CD4-positive, CD25-positive, alpha-beta regulatory T cell (primary cell): ENCODE measurements at regions not wholly inside any gene's neighbourhood (a gene's known extent, or its start where the extent isn't known, plus 50 kb on each side); places are given as distances from the start of the nearest gene placed in this dataset.
"Not testable (repeated sequence)": the region's sequence is repeated elsewhere in the genome, so short reads cannot be mapped to it uniquely, and the experiment has no call there.

Source experiments
- ATAC-seq, 2 donors: fragments of 150-1000 bp; cut with Tn5 transposase; one replicate each; pipeline ENCODE4 v1.10.0; 2021; ENCODE audit warnings: low read depth in 2 of 2, moderate number of reproducible peaks in 2 of 2, moderate library complexity in 1 of 2
- DNase-seq, 3 donors: peaks; one replicate each; pipeline versions ENCODE4 v3.0.0 to v3.0.0-alpha.2; 2012 to 2022; ENCODE audit warnings: mixed read lengths in 1 of 3
- H3K27ac ChIP-seq: one replicate; pipeline ENCODE4 v1.7.0; 2013; ENCODE audit warnings: mild to moderate bottlenecking, low read length; ENCODE audit not compliant: insufficient read depth, poor library complexity, severe bottlenecking
- H3K27me3 ChIP-seq: one replicate; pipeline ENCODE4 v1.7.0; 2013; ENCODE audit warnings: low read length; ENCODE audit not compliant: control insufficient read depth, insufficient read depth
- H3K36me3 ChIP-seq: one replicate; pipeline ENCODE4 v1.7.0; 2013; ENCODE audit warnings: mild to moderate bottlenecking, low read length, moderate library complexity; ENCODE audit not compliant: control insufficient read depth, insufficient read depth
- H3K4me1 ChIP-seq: 2 replicates; pipeline ENCODE4 v1.7.0; 2013; ENCODE audit warnings: mild to moderate bottlenecking, low read length; ENCODE audit not compliant: insufficient read depth, control insufficient read depth, poor library complexity, severe bottlenecking
- H3K4me3 ChIP-seq: one replicate; pipeline ENCODE4 v1.7.0; 2013; ENCODE audit warnings: low read depth, mild to moderate bottlenecking, low read length, moderate library complexity
- H3K9me3 ChIP-seq, 2 experiments: 1 replicate in 1 of 2; 2 replicates in 1 of 2; pipeline ENCODE4 v1.7.0; 2013; ENCODE audit warnings: low read length in 2 of 2, mild to moderate bottlenecking in 1 of 2, moderate library complexity in 1 of 2; ENCODE audit not compliant: control insufficient read depth in 2 of 2
- H3K27ac Mint-ChIP-seq, 3 donors: one replicate each; pipeline ENCODE4 v1.8.0; 2020 to 2022; ENCODE audit warnings: mild to moderate bottlenecking in 3 of 3, mixed read lengths in 3 of 3, moderate library complexity in 2 of 3
- H3K27me3 Mint-ChIP-seq: one replicate; pipeline ENCODE4 v1.8.0; 2022; ENCODE audit warnings: mild to moderate bottlenecking, mixed read lengths
- H3K36me3 Mint-ChIP-seq: one replicate; pipeline ENCODE4 v1.8.0; 2020; ENCODE audit warnings: mixed read lengths
- H3K4me1 Mint-ChIP-seq, 4 donors: one replicate each; pipeline ENCODE4 v1.8.0; 2020 to 2022; ENCODE audit warnings: mixed read lengths in 4 of 4, mild to moderate bottlenecking in 1 of 4
- H3K4me3 Mint-ChIP-seq, 4 donors: one replicate each; pipeline ENCODE4 v1.8.0; 2020 to 2022; ENCODE audit warnings: mild to moderate bottlenecking in 4 of 4, mixed read lengths in 4 of 4, moderate library complexity in 3 of 4
- H3K9me3 Mint-ChIP-seq, 7 donors: one replicate each; pipeline ENCODE4 v1.8.0; 2020 to 2022; ENCODE audit warnings: mixed read lengths in 7 of 7, mild to moderate bottlenecking in 3 of 7, moderate library complexity in 2 of 7

- H3K9me3 Mint-ChIP-seq: peaks cover 1 to 9% (median 6%) of the 10 kb centered on the region in 7 donors
- H3K36me3 Mint-ChIP-seq: no peaks in the 10 kb centered on the region
- Histone ChIP-seq H3K27ac (no peak overlapping the region), H3K27me3 (no peaks in the 10 kb centered on the region), H3K9me3 (no peaks in the 10 kb centered on the region), H3K4me1 (no peaks in the 10 kb centered on the region), H3K36me3 (no peaks in the 10 kb centered on the region), H3K4me3 (no peak overlapping the region)
- H3K27ac Mint-ChIP-seq: no peak overlapping the region
- no peak overlapping the region for H3K4me3 Mint-ChIP-seq
- no peaks in the 10 kb centered on the region for H3K4me1 Mint-ChIP-seq
- H3K27me3 Mint-ChIP-seq: no peaks in the 10 kb centered on the region
- ATAC-seq: no peak
- no peak for DNase-seq
Measured at GRCh38 chr2:210862283-210863065, 306.1 kb downstream of the CPS1 start.

GRCh38 chr2:210863283-210863682 is 306.9 kb downstream of the CPS1 start:
- ATAC-seq: no peak
- H3K4me3 ChIP-seq: no peak overlapping the region
- no peak overlapping the region for H3K27ac ChIP-seq
- no peaks in the 10 kb centered on the region for H3K36me3 Mint-ChIP-seq
- no peaks in the 10 kb centered on the region for H3K27me3 ChIP-seq
- H3K27me3 Mint-ChIP-seq: no peaks in the 10 kb centered on the region
- no peaks in the 10 kb centered on the region for H3K4me1 ChIP-seq
- H3K27ac Mint-ChIP-seq: no peak overlapping the region
- H3K9me3 ChIP-seq: no peaks in the 10 kb centered on the region
- DNase-seq: no peak
- no peaks in the 10 kb centered on the region for H3K4me1 Mint-ChIP-seq
- H3K36me3 ChIP-seq: no peaks in the 10 kb centered on the region
- no peak overlapping the region for H3K4me3 Mint-ChIP-seq
- peaks cover 1 to 9% (median 6%) of the 10 kb centered on the region in 7 donors for H3K9me3 Mint-ChIP-seq

- not testable (repeated sequence) for H3K27ac ChIP-seq, H3K27me3 Mint-ChIP-seq, H3K27ac Mint-ChIP-seq, H3K4me1 ChIP-seq, ATAC-seq, H3K27me3 ChIP-seq, H3K4me3 Mint-ChIP-seq, DNase-seq, H3K4me1 Mint-ChIP-seq, H3K36me3 ChIP-seq, H3K36me3 Mint-ChIP-seq, H3K9me3 ChIP-seq, H3K4me3 ChIP-seq
- peaks cover under 1 to 20% (median 7%) of the 10 kb centered on the region in 7 donors for H3K9me3 Mint-ChIP-seq
Measured at GRCh38 chr2:210871566-210871965, 315.2 kb downstream of the CPS1 start.

GRCh38 chr2:210873631-210874030 is 317.2 kb downstream of the CPS1 start:
- peaks cover 3 to 12% (median 4%) of the 10 kb centered on the region in 7 donors for H3K9me3 Mint-ChIP-seq
- no peaks in the 10 kb centered on the region for H3K36me3 ChIP-seq
- no peaks in the 10 kb centered on the region for H3K27me3 Mint-ChIP-seq
- no peak for DNase-seq
- no peaks in the 10 kb centered on the region for H3K27me3 ChIP-seq
- ATAC-seq: no peak
- H3K27ac Mint-ChIP-seq: no peak overlapping the region
- no peak overlapping the region for H3K4me3 Mint-ChIP-seq
- no peaks in the 10 kb centered on the region for H3K4me1 ChIP-seq
- H3K9me3 ChIP-seq: no peaks in the 10 kb centered on the region
- no peak overlapping the region for H3K4me3 ChIP-seq
- H3K4me1 Mint-ChIP-seq: no peaks in the 10 kb centered on the region
- H3K36me3 Mint-ChIP-seq: no peaks in the 10 kb centered on the region
- H3K27ac ChIP-seq: no peak overlapping the region

- no peaks in the 10 kb centered on the region for H3K27me3 Mint-ChIP-seq
- no peaks in the 10 kb centered on the region for H3K4me1 Mint-ChIP-seq
- no peak overlapping the region for H3K4me3 Mint-ChIP-seq
- H3K36me3 Mint-ChIP-seq: no peaks in the 10 kb centered on the region
- Histone ChIP-seq H3K4me1 (no peaks in the 10 kb centered on the region), H3K9me3 (peaks cover 0 to 5% of the 10 kb centered on the region in 2 experiments), H3K27ac (no peak overlapping the region), H3K27me3 (no peaks in the 10 kb centered on the region), H3K4me3 (no peak overlapping the region), H3K36me3 (no peaks in the 10 kb centered on the region)
- no peak overlapping the region for H3K27ac Mint-ChIP-seq
- DNase-seq (no peak), ATAC-seq (no peak)
- peaks cover 0 to 12% (median 4%) of the 10 kb centered on the region in 7 donors for H3K9me3 Mint-ChIP-seq
Measured at GRCh38 chr2:210884227-210884626, 327.8 kb downstream of the CPS1 start.

- H3K4me1 Mint-ChIP-seq: no peaks in the 10 kb centered on the region
- Histone ChIP-seq H3K27me3 (no peaks in the 10 kb centered on the region), H3K9me3 (peaks cover 0 to 5% of the 10 kb centered on the region in 2 experiments), H3K36me3 (no peaks in the 10 kb centered on the region), H3K4me1 (no peaks in the 10 kb centered on the region), H3K4me3 (no peak overlapping the region), H3K27ac (no peak overlapping the region)
- DNase-seq: no peak
- no peaks in the 10 kb centered on the region for H3K36me3 Mint-ChIP-seq
- H3K27ac Mint-ChIP-seq: no peak overlapping the region
- peaks cover 1 to 23% (median 7%) of the 10 kb centered on the region in 7 donors for H3K9me3 Mint-ChIP-seq
- no peak for ATAC-seq
- no peak overlapping the region for H3K4me3 Mint-ChIP-seq
- H3K27me3 Mint-ChIP-seq: no peaks in the 10 kb centered on the region
Measured at GRCh38 chr2:210888035-210888434, 331.6 kb downstream of the CPS1 start.

- Histone ChIP-seq H3K36me3 (no peaks in the 10 kb centered on the region), H3K27ac (no peak overlapping the region), H3K9me3 (no peaks in the 10 kb centered on the region), H3K4me3 (no peak overlapping the region), H3K27me3 (no peaks in the 10 kb centered on the region), H3K4me1 (no peaks in the 10 kb centered on the region)
- no peak for ATAC-seq
- H3K36me3 Mint-ChIP-seq: no peaks in the 10 kb centered on the region
- DNase-seq: no peak
- no peaks in the 10 kb centered on the region for H3K27me3 Mint-ChIP-seq
- H3K27ac Mint-ChIP-seq: no peak overlapping the region
- no peaks in the 10 kb centered on the region for H3K4me1 Mint-ChIP-seq
- H3K9me3 Mint-ChIP-seq: peaks cover 1 to 18% (median 8%) of the 10 kb centered on the region in 7 donors
- H3K4me3 Mint-ChIP-seq: no peak overlapping the region
Measured at GRCh38 chr2:210895132-210895531, 338.7 kb downstream of the CPS1 start.

GRCh38 chr2:210899131-210899530 is 342.7 kb downstream of the CPS1 start:
- Histone ChIP-seq H3K9me3 (no peaks in the 10 kb centered on the region), H3K36me3 (no peaks in the 10 kb centered on the region), H3K4me1 (no peaks in the 10 kb centered on the region), H3K27ac (no peak overlapping the region), H3K27me3 (no peaks in the 10 kb centered on the region), H3K4me3 (no peak overlapping the region)
- peaks cover 0 to 5% (median 1%) of the 10 kb centered on the region in 7 donors for H3K9me3 Mint-ChIP-seq
- H3K4me1 Mint-ChIP-seq: no peaks in the 10 kb centered on the region
- DNase-seq (no peak), ATAC-seq (no peak)
- H3K4me3 Mint-ChIP-seq: no peak overlapping the region
- H3K27me3 Mint-ChIP-seq: no peaks in the 10 kb centered on the region
- H3K27ac Mint-ChIP-seq: no peak overlapping the region
- H3K36me3 Mint-ChIP-seq: no peaks in the 10 kb centered on the region
